RWPE2 (cell line): ENCODE measurements at regions not wholly inside any gene's neighbourhood (a gene's known extent, or its start where the extent isn't known, plus 50 kb on each side); places are given as distances from the start of the nearest gene placed in this dataset.
"Not testable (repeated sequence)": the region's sequence is repeated elsewhere in the genome, so short reads cannot be mapped to it uniquely, and the experiment has no call there.

ENCODE experiments used
- ATAC-seq: fragments of 200-7000 bp; cut with Tn5 transposase; 3 replicates; pipeline ENCODE4 v1.9.1; 2021; ENCODE audit warnings: low read depth
- DNase-seq: peaks from one replicate; pipeline ENCODE4 v3.0.0-alpha.2; 2020; ENCODE audit warnings: low spot score
- H3K27ac ChIP-seq: fragments of 450-650 bp; 2 replicates; pipeline ENCODE4 v1.5.1; 2017; ENCODE audit warnings: mild to moderate bottlenecking; ENCODE audit not compliant: poor library complexity, severe bottlenecking
- H3K27me3 ChIP-seq: fragments of 250-450 bp; sonication (Bioruptor Pico); 2 replicates; pipeline ENCODE4 v1.5.1; 2021; ENCODE audit warnings: mild to moderate bottlenecking, moderate library complexity; ENCODE audit not compliant: insufficient read depth, poor library complexity, severe bottlenecking
- H3K36me3 ChIP-seq: fragments of 250-450 bp; sonication (Bioruptor Pico); 2 replicates; pipeline ENCODE4 v1.5.1; 2020; ENCODE audit warnings: low read depth, mild to moderate bottlenecking, moderate library complexity
- H3K4me1 ChIP-seq: fragments of 250-450 bp; sonication (Bioruptor Pico); 2 replicates; pipeline ENCODE4 v1.5.1; 2021; ENCODE audit warnings: mild to moderate bottlenecking, moderate library complexity; ENCODE audit not compliant: insufficient read depth, poor library complexity, severe bottlenecking
- H3K4me3 ChIP-seq: fragments of 250-450 bp; sonication (Bioruptor Pico); 2 replicates; pipeline ENCODE4 v1.5.1; 2021; ENCODE audit warnings: mild to moderate bottlenecking, moderate library complexity; ENCODE audit not compliant: severe bottlenecking
- H3K9me3 ChIP-seq: fragments of 250-450 bp; sonication (Bioruptor Pico); 2 replicates; pipeline ENCODE4 v1.5.1; 2021; ENCODE audit warnings: mild to moderate bottlenecking, moderate library complexity; ENCODE audit not compliant: severe bottlenecking
- TF ChIP-seq, protein P1 (sequence below): fragments of 450-650 bp; IDR thresholded peaks from one replicate; pipeline ENCODE4 v1.5.1; 2017; ENCODE audit warnings: mild to moderate bottlenecking, moderate library complexity; ENCODE audit not compliant: poor library complexity, severe bottlenecking

DNA sequence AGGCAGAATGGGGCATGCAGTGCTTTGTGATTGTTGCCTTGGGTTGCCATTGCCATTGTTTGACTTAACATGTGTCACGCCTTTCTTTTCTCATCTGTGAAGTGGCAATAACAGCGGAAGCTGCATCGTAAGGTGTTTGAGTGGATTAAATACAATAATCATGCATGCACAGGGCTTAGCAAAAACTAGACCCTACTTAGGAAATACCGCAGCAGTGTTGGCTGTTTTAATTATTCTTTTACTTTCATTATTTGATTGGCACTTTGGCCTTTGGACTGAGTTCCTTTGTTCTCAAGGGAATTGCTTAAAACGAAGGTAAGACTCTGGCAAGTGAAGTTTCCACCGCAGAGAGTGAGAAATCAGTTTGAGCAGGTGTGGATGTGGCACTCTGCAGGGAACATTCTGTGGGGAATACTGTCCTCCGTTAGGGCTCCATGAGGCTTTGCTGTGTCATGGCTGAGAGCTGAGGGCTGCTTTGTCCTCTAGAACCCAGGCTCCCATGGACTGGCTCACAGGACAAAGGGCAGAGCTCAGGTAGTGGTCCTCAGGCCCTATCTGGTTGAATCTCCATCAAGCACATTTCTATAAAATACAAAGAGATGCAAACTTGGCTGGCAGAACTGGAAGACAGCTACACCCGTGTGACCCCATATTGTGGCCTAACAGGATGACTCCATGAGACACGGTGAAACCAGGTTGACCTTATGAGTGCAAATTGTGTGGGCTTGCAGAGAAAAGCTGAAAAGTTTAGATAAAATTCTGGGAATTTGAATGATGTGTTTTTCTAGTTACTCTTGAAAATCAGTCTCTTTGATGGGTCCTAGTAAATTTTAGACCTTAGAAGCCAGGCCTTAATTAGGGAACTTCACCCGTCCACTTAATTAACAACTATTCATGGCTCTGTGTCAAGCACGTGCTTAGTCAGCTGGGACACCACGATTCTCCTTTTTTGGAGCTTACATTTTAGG, 407.2 kb downstream of the KCNRG start:
- ATAC-seq (no peak), DNase-seq (no peak)
- TF ChIP-seq, protein P1, sequence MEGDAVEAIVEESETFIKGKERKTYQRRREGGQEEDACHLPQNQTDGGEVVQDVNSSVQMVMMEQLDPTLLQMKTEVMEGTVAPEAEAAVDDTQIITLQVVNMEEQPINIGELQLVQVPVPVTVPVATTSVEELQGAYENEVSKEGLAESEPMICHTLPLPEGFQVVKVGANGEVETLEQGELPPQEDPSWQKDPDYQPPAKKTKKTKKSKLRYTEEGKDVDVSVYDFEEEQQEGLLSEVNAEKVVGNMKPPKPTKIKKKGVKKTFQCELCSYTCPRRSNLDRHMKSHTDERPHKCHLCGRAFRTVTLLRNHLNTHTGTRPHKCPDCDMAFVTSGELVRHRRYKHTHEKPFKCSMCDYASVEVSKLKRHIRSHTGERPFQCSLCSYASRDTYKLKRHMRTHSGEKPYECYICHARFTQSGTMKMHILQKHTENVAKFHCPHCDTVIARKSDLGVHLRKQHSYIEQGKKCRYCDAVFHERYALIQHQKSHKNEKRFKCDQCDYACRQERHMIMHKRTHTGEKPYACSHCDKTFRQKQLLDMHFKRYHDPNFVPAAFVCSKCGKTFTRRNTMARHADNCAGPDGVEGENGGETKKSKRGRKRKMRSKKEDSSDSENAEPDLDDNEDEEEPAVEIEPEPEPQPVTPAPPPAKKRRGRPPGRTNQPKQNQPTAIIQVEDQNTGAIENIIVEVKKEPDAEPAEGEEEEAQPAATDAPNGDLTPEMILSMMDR: no peak
- H3K9me3 ChIP-seq: no peaks in the 10 kb centered on the region
- H3K27me3 ChIP-seq: no peaks in the 10 kb centered on the region
- H3K36me3 ChIP-seq: no peaks in the 10 kb centered on the region
- H3K4me1 ChIP-seq: peaks cover 16% of the 10 kb centered on the region
- H3K4me3 ChIP-seq: no peak overlapping the region
- no peak overlapping the region for H3K27ac ChIP-seq

GRCh38 chr13:50424993-50425392, 409.7 kb downstream of the KCNRG start:
- no peaks in the 10 kb centered on the region for H3K9me3 ChIP-seq
- DNase-seq: no peak
- ATAC-seq: no peak
- no peak overlapping the region for H3K27ac ChIP-seq
- TF ChIP-seq, protein P1: no peak
- no peaks in the 10 kb centered on the region for H3K27me3 ChIP-seq
- H3K4me1 ChIP-seq: peaks cover 16% of the 10 kb centered on the region
- H3K4me3 ChIP-seq: no peak overlapping the region
- H3K36me3 ChIP-seq: no peaks in the 10 kb centered on the region

- no peak for DNase-seq
- H3K4me1 ChIP-seq: peaks cover 16% of the 10 kb centered on the region
- H3K27me3 ChIP-seq: no peaks in the 10 kb centered on the region
- no peak overlapping the region for H3K4me3 ChIP-seq
- TF ChIP-seq, protein P1: no peak
- H3K36me3 ChIP-seq: no peaks in the 10 kb centered on the region
- no peak overlapping the region for H3K27ac ChIP-seq
- H3K9me3 ChIP-seq: no peaks in the 10 kb centered on the region
- ATAC-seq: no peak
Observed at GRCh38 chr13:50425772-50426171, 410.5 kb downstream of the KCNRG start.

- no peak for ATAC-seq
- Histone ChIP-seq H3K27me3 (no peaks in the 10 kb centered on the region), H3K9me3 (no peaks in the 10 kb centered on the region), H3K36me3 (no peaks in the 10 kb centered on the region), H3K27ac (no peak overlapping the region), H3K4me3 (no peak overlapping the region), H3K4me1 (peaks cover 6% of the 10 kb centered on the region)
- TF ChIP-seq, protein P1: no peak
- DNase-seq: no peak
Observed at GRCh38 chr13:50426927-50427326, 411.7 kb downstream of the KCNRG start.

DNA sequence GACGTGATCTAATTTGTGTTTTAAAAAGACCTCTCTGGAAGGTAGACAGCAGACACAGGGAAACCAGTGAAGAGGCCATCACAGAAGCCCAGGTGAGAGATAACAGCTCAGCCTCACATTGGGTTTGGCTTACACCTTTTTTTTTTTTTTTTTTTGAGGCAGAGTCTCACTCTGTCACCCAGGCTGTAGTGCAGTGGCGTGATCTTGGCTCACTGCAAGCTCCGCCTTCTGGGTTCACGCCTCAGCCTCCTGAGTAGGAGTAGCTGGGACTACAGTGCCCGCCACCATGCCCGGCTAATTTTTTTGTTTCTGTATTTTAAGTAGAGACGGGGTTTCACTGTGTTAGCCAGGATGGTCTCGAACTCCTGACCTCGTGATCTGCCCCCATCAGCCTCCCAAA, 412.3 kb downstream of the KCNRG start:
- H3K36me3 ChIP-seq, H3K4me3 ChIP-seq, ATAC-seq, H3K4me1 ChIP-seq, H3K27ac ChIP-seq, DNase-seq, H3K27me3 ChIP-seq, H3K9me3 ChIP-seq: not testable (repeated sequence)
